ENCODE measurements at regions not wholly inside any gene's neighbourhood (a gene's known extent, or its start where the extent isn't known, plus 50 kb on each side); places are given as distances from the start of the nearest gene placed in this dataset.

DNA sequence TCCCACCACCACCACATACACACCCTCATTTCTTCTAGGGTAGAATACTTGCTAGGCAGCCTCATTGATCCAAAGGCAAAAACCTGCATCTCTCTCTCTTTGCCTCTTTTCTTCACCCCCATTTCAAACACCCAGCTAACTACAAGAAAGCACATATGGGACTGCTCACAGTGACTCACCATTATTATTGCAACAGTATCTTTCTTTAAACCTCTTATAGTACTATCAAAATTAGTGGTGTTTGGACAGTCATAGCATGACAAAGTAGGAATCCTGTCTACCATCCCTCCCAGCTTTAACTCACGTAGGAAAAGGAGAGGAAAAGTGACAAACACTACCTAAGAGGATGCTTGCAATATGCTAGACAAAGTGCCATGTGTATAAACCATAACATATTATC is 422.5 kb upstream of the CRIM1 start:
- H3K9me3 Mint-ChIP-seq (ENCODE audit: unreplicated experiment): no peaks in the 10 kb centered on the region
- H3K4me1 Mint-ChIP-seq (ENCODE audit: unreplicated experiment): no peaks in the 10 kb centered on the region
- no peak overlapping the region for H3K4me3 Mint-ChIP-seq (ENCODE audit: unreplicated experiment)
- no peaks in the 10 kb centered on the region for H3K36me3 Mint-ChIP-seq (ENCODE audit: low read depth, unreplicated experiment)
- no peaks in the 10 kb centered on the region for H3K27me3 Mint-ChIP-seq (ENCODE audit: unreplicated experiment)
- H3K27ac Mint-ChIP-seq (ENCODE audit: unreplicated experiment): no peak overlapping the region
- no peak for DNase-seq (ENCODE audit: low spot score)
- TF ChIP-seq, protein P1, sequence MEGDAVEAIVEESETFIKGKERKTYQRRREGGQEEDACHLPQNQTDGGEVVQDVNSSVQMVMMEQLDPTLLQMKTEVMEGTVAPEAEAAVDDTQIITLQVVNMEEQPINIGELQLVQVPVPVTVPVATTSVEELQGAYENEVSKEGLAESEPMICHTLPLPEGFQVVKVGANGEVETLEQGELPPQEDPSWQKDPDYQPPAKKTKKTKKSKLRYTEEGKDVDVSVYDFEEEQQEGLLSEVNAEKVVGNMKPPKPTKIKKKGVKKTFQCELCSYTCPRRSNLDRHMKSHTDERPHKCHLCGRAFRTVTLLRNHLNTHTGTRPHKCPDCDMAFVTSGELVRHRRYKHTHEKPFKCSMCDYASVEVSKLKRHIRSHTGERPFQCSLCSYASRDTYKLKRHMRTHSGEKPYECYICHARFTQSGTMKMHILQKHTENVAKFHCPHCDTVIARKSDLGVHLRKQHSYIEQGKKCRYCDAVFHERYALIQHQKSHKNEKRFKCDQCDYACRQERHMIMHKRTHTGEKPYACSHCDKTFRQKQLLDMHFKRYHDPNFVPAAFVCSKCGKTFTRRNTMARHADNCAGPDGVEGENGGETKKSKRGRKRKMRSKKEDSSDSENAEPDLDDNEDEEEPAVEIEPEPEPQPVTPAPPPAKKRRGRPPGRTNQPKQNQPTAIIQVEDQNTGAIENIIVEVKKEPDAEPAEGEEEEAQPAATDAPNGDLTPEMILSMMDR (IDR thresholded peaks at IDR 0.05; ENCODE audit: unreplicated experiment): no peak

DNA sequence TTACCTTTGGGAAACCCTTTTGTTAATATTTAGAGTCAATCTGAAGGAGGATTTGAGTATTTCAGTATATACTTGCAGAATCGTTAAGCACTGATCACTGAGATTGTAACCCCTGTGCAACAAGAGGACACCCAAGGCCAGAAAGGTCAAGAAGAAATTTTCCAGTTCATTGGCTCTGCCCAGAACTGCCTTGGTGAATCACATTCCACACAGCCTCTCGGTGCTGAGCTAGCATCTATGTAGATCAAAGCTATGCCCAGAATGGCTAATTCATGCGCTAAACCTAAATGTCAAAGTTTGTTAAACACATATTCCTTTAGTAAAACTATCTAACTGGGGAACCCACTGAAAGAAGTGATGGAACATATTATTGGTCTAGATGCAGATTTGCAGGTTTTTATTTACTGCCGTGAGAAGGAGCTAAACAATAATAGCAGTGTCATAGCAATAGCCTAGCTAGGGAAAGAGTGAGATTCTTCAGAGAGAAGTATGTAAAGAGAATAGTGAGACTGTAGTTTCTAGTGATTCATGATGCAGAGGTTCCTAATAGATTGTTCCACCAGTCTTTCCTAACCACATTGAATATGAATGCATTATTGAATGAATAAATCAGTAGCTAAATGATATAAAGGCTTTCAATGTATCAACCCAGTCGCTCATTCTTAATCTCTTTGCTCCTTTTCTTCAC is 423.2 kb upstream of the CRIM1 start:
- TF ChIP-seq, protein P1 (IDR thresholded peaks at IDR 0.05; ENCODE audit: unreplicated experiment): no peak

DNA sequence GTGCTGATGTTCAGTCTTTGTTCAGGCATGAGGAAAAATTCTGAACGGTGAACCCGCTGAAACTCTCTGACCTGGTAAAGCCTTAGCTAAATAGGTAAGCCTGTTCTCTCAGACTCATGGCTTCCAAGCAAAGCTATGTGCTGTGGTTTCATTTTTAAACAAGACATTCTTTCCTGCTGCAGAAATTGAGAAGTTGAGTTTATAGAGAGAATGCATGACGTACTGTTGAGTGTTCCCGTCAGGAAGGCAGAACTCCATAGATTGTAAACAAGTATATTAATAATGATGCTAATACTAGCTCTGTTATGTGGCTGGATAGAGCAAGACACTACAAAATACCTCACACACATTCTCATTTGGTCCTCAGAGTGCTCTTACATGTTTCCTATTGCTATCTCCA is 424.0 kb upstream of the CRIM1 start:
- no peaks in the 10 kb centered on the region for H3K36me3 Mint-ChIP-seq (ENCODE audit: low read depth, unreplicated experiment)
- no peaks in the 10 kb centered on the region for H3K27me3 Mint-ChIP-seq (ENCODE audit: unreplicated experiment)
- no peak overlapping the region for H3K27ac Mint-ChIP-seq (ENCODE audit: unreplicated experiment)
- H3K4me3 Mint-ChIP-seq (ENCODE audit: unreplicated experiment): no peak overlapping the region
- DNase-seq (ENCODE audit: low spot score): no peak
- TF ChIP-seq, protein P1 (IDR thresholded peaks at IDR 0.05; ENCODE audit: unreplicated experiment): no peak
- H3K9me3 Mint-ChIP-seq (ENCODE audit: unreplicated experiment): no peaks in the 10 kb centered on the region
- H3K4me1 Mint-ChIP-seq (ENCODE audit: unreplicated experiment): no peaks in the 10 kb centered on the region

More for the DNA sequence above, 423.2 kb upstream of the CRIM1 start:
- Mint-ChIP-seq H3K27ac (ENCODE audit: unreplicated experiment) (no peak overlapping the region), H3K9me3 (ENCODE audit: unreplicated experiment) (no peaks in the 10 kb centered on the region), H3K36me3 (ENCODE audit: low read depth, unreplicated experiment) (no peaks in the 10 kb centered on the region), H3K4me3 (ENCODE audit: unreplicated experiment) (no peak overlapping the region), H3K27me3 (ENCODE audit: unreplicated experiment) (no peaks in the 10 kb centered on the region), H3K4me1 (ENCODE audit: unreplicated experiment) (no peaks in the 10 kb centered on the region)
- DNase-seq (ENCODE audit: low spot score): no peak

DNA sequence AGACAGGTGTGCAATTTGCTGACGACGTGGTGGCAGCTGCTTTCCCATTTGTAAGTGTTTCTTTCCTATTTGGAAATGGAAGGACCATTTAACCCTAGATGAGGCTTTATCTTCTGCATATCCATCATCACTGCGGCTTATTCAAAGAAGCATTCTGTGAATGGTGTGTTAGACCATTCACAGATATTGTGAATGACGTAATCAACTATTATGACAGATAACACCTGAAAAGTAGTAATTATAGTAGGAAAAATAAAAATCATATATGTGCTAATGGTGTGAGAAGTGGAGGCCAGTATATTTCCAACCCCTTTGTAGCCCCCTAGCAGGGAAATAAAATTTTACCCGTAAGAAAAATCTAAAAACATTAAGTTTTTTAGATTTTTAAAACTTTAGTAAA is 424.5 kb upstream of the CRIM1 start:
- TF ChIP-seq, protein P1 (IDR thresholded peaks at IDR 0.05; ENCODE audit: unreplicated experiment): no peak
- H3K36me3 Mint-ChIP-seq (ENCODE audit: low read depth, unreplicated experiment): no peaks in the 10 kb centered on the region
- DNase-seq (ENCODE audit: low spot score): no peak

DNA sequence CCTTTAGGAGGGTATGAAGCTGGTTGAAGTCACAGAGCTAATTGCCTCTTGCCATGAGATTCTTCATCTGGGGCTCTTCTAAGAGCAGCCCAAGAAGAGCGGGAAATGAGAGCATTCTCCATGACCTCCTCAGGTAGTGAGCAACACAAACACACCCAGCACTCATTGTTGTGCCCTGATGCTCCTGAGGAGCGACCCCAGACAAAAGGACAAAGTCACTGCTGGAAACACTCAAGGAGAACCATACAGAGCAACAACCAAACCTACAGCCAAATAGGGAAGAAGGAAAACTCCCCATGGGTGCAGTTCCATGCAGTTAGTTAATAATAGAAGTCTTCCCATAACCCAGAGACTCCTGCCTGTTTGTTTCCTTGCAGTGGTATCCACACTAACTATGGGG is 426.0 kb upstream of the CRIM1 start:
- Mint-ChIP-seq H3K27me3 (ENCODE audit: unreplicated experiment) (no peaks in the 10 kb centered on the region), H3K27ac (ENCODE audit: unreplicated experiment) (no peak overlapping the region), H3K4me1 (ENCODE audit: unreplicated experiment) (no peaks in the 10 kb centered on the region), H3K36me3 (ENCODE audit: low read depth, unreplicated experiment) (no peaks in the 10 kb centered on the region), H3K9me3 (ENCODE audit: unreplicated experiment) (no peaks in the 10 kb centered on the region), H3K4me3 (ENCODE audit: unreplicated experiment) (no peak overlapping the region)
- DNase-seq (ENCODE audit: low spot score): no peak
- TF ChIP-seq, protein P1 (IDR thresholded peaks at IDR 0.05; ENCODE audit: unreplicated experiment): no peak

More for the DNA sequence above, 424.5 kb upstream of the CRIM1 start:
- no peaks in the 10 kb centered on the region for H3K9me3 Mint-ChIP-seq (ENCODE audit: unreplicated experiment)
- no peak overlapping the region for H3K4me3 Mint-ChIP-seq (ENCODE audit: unreplicated experiment)
- H3K4me1 Mint-ChIP-seq (ENCODE audit: unreplicated experiment): no peaks in the 10 kb centered on the region
- no peak overlapping the region for H3K27ac Mint-ChIP-seq (ENCODE audit: unreplicated experiment)
- no peaks in the 10 kb centered on the region for H3K27me3 Mint-ChIP-seq (ENCODE audit: unreplicated experiment)
